ENCODE measurements at regions not wholly inside any gene's neighbourhood (a gene's known extent, or its start where the extent isn't known, plus 50 kb on each side); places are given as distances from the start of the nearest gene placed in this dataset.
"Not testable (repeated sequence)": the region's sequence is repeated elsewhere in the genome, so short reads cannot be mapped to it uniquely, and the experiment has no call there.

DNA sequence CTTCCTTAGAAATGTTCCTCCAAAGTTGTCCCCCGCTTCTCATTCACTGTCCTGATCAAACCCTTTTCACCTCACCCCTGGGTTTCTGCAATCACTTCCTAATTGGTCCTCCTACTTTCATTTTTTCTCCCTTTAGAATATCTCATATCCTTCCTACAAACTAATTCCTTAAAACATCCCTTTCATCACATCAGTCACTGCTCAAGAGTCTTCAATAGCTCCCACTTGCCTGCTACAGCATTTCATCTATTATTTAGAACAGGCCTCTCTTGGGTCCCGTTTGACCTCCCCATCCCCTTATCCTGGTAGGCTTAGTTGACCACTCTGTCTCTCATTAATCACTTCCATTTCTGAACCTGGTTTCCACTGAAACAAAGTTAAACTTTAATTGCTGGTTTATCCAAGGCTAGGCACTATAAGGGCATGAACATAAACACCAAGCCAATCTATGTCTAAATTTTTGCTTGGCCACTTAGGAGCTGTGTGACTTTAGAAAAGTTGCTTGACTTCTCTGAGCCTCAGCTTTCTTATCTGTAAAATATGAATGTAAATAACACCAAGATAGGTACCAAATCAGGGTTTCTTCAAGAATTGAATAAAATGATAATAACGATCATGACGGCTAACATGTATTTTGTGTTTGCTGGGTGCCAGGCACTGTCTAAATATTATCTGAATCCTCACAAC lies 202.1 kb upstream of the WWC1 start:
- Histone ChIP-seq H3K36me3 (ENCODE audit: control insufficient read depth in 2 of 2, insufficient read depth in 2 of 2, low read length in 2 of 2) (no peaks in the 10 kb centered on the region), H3K4me1 (ENCODE audit: control insufficient read depth in 2 of 2, insufficient read depth in 2 of 2, low read length in 2 of 2) (peaks cover 0 to 15% of the 10 kb centered on the region in 2 donors), H3K27me3 (ENCODE audit: control insufficient read depth in 2 of 2, insufficient read depth in 2 of 2, low read length in 2 of 2) (no peaks in the 10 kb centered on the region), H3K9me3 (ENCODE audit: control insufficient read depth in 2 of 2, low read length in 2 of 2) (no peaks in the 10 kb centered on the region), H3K4me3 (ENCODE audit: low read length in 2 of 2) (no peak overlapping the region), H3K9ac (ENCODE audit: low read depth in 1 of 2, low read length in 2 of 2) (no peak overlapping the region), H3K27ac (ENCODE audit: low read depth in 2 of 2, low read length in 2 of 2) (no peak overlapping the region)

DNA sequence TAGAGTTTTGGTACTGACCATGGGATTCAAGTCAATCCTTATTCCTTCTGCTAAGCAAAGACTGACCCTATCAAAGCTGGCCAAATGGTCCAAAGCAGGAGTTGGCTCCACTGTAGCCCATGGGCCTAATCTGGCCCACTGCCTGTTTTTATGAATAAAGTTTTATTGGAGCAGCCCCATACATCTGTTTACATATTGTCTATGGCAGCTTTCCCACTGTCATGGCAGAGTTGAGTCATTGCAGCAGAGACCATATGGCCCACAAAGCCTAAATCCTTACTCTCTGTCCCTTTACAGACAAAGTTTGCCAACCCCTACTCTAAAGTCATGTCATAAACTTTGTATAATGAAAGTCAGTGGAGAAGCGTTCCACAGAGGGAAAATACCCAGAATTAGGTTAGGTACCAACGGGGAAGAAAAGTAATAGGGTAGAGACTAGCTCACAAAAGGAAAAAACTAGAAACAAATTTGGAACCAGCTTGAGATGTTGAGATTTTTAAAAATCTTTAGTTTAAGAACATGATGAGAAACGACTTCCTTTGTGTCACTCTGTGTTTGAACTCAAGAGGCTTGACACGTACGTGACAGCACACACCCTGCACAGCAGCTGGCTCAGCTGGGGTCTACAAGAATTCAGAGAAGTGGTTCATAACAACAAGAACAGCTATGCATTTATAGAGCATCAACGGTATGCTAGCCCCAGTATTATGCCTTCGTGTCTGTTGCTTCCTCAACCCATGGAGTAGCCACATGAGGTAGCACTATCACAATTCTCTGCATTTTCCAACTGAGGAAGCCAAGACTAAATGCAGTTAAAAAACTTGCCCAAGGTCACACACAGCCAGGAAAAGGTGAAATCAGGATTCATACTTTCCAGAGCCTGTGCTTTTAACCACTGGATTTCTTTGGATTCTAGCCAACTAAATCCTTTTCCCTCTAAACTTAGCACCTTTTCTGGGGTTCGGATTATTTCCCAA lies 198.9 kb upstream of the WWC1 start:
- Histone ChIP-seq H3K36me3 (ENCODE audit: control insufficient read depth in 2 of 2, insufficient read depth in 2 of 2, low read length in 2 of 2) (no peaks in the 10 kb centered on the region), H3K4me1 (ENCODE audit: control insufficient read depth in 2 of 2, insufficient read depth in 2 of 2, low read length in 2 of 2) (no peaks in the 10 kb centered on the region), H3K4me3 (ENCODE audit: low read length in 2 of 2) (no peak overlapping the region), H3K27me3 (ENCODE audit: control insufficient read depth in 2 of 2, insufficient read depth in 2 of 2, low read length in 2 of 2) (no peaks in the 10 kb centered on the region), H3K9me3 (ENCODE audit: control insufficient read depth in 2 of 2, low read length in 2 of 2) (no peaks in the 10 kb centered on the region), H3K27ac (ENCODE audit: low read depth in 2 of 2, low read length in 2 of 2) (no peak overlapping the region), H3K9ac (ENCODE audit: low read depth in 1 of 2, low read length in 2 of 2) (no peak overlapping the region)

GRCh38 chr5:168093200-168093910 lies 198.1 kb upstream of the WWC1 start:
- no peaks in the 10 kb centered on the region for H3K27me3 ChIP-seq (ENCODE audit: control insufficient read depth in 2 of 2, insufficient read depth in 2 of 2, low read length in 2 of 2)
- H3K4me1 ChIP-seq (ENCODE audit: control insufficient read depth in 2 of 2, insufficient read depth in 2 of 2, low read length in 2 of 2), result peaks cover 0 to 5% of the 10 kb centered on the region in 2 donors
- H3K36me3 ChIP-seq (ENCODE audit: control insufficient read depth in 2 of 2, insufficient read depth in 2 of 2, low read length in 2 of 2), result no peaks in the 10 kb centered on the region
- no peak overlapping the region for H3K4me3 ChIP-seq (ENCODE audit: low read length in 2 of 2)
- no peaks in the 10 kb centered on the region for H3K9me3 ChIP-seq (ENCODE audit: control insufficient read depth in 2 of 2, low read length in 2 of 2)
- H3K27ac ChIP-seq (ENCODE audit: low read depth in 2 of 2, low read length in 2 of 2), result no peak overlapping the region
- no peak overlapping the region for H3K9ac ChIP-seq (ENCODE audit: low read depth in 1 of 2, low read length in 2 of 2)

GRCh38 chr5:168096525-168096924 lies 194.9 kb upstream of the WWC1 start:
- no peaks in the 10 kb centered on the region for H3K9me3 ChIP-seq (ENCODE audit: control insufficient read depth in 2 of 2, low read length in 2 of 2)
- H3K4me3 ChIP-seq (ENCODE audit: low read length in 2 of 2), result no peak overlapping the region
- peaks cover 0 to 5% of the 10 kb centered on the region in 2 donors for H3K4me1 ChIP-seq (ENCODE audit: control insufficient read depth in 2 of 2, insufficient read depth in 2 of 2, low read length in 2 of 2)
- H3K36me3 ChIP-seq (ENCODE audit: control insufficient read depth in 2 of 2, insufficient read depth in 2 of 2, low read length in 2 of 2), result no peaks in the 10 kb centered on the region
- no peak overlapping the region for H3K27ac ChIP-seq (ENCODE audit: low read depth in 2 of 2, low read length in 2 of 2)
- no peak overlapping the region for H3K9ac ChIP-seq (ENCODE audit: low read depth in 1 of 2, low read length in 2 of 2)
- H3K27me3 ChIP-seq (ENCODE audit: control insufficient read depth in 2 of 2, insufficient read depth in 2 of 2, low read length in 2 of 2), result no peaks in the 10 kb centered on the region

DNA sequence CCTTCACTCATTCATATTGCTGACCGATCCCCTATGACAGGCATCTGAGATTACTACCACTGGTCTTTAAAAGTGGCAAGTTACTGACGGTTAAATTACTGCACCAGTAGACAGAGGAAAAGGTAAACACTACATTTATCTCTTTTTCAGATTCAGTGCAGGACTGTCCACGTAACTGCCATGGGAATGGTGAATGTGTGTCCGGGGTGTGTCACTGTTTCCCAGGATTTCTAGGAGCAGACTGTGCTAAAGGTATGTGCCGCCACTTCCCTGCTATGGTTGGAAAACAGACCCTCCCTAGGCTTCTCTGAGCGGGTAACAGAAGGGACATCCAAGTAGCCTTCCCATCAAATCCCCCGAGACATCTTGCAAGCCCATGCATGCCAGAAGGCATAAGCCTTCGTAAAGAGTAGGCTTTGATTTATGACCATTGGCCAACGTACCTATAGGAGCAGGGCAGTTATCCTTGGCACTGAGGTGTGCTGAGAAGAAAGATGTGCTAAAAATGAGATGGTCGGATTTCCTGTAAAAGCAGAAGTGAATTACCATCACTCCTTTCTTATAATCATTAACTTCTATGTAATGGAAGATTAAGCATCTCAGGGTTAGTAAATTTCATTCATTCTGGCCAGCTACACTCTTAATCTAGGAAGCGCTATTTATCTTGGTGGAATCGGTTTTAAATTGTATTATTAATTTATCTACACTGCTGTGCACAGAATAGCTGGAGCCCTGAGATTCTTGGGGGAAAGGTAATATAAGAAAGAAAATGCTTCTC lies 193.4 kb upstream of the WWC1 start:
- Histone ChIP-seq H3K27ac (ENCODE audit: low read depth in 2 of 2, low read length in 2 of 2) (no peak overlapping the region), H3K4me3 (ENCODE audit: low read length in 2 of 2) (no peak overlapping the region), H3K9me3 (ENCODE audit: control insufficient read depth in 2 of 2, low read length in 2 of 2) (no peaks in the 10 kb centered on the region), H3K9ac (ENCODE audit: low read depth in 1 of 2, low read length in 2 of 2) (no peak overlapping the region), H3K4me1 (ENCODE audit: control insufficient read depth in 2 of 2, insufficient read depth in 2 of 2, low read length in 2 of 2) (peaks cover 0 to 5% of the 10 kb centered on the region in 2 donors), H3K36me3 (ENCODE audit: control insufficient read depth in 2 of 2, insufficient read depth in 2 of 2, low read length in 2 of 2) (no peaks in the 10 kb centered on the region), H3K27me3 (ENCODE audit: control insufficient read depth in 2 of 2, insufficient read depth in 2 of 2, low read length in 2 of 2) (no peaks in the 10 kb centered on the region)

DNA sequence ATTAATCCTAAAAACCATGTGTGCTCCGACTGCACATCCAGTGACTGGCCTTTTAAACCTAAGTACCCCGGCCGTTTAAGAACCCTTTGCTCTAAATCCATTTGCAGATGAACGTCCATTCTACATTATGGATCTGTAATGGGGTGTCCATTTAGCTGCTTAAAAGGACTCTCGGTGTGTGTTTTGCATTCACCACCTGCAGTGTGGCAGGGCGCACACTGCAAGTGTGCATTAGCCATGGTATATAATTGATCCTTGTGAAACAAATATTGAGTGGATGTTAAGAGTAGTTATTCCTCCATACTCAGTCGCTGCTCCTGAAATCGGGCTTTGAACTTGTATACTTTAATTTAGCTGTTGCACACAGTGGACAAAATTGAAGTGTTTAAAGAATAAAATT lies 190.1 kb upstream of the WWC1 start:
- Histone ChIP-seq H3K27me3 (ENCODE audit: control insufficient read depth in 2 of 2, insufficient read depth in 2 of 2, low read length in 2 of 2) (no peaks in the 10 kb centered on the region), H3K4me3 (ENCODE audit: low read length in 2 of 2) (no peak overlapping the region), H3K4me1 (ENCODE audit: control insufficient read depth in 2 of 2, insufficient read depth in 2 of 2, low read length in 2 of 2) (peaks cover 10 to 26% of the 10 kb centered on the region in 2 donors), H3K36me3 (ENCODE audit: control insufficient read depth in 2 of 2, insufficient read depth in 2 of 2, low read length in 2 of 2) (no peaks in the 10 kb centered on the region), H3K9me3 (ENCODE audit: control insufficient read depth in 2 of 2, low read length in 2 of 2) (no peaks in the 10 kb centered on the region), H3K9ac (ENCODE audit: low read depth in 1 of 2, low read length in 2 of 2) (no peak overlapping the region), H3K27ac (ENCODE audit: low read depth in 2 of 2, low read length in 2 of 2) (no peak overlapping the region)

DNA sequence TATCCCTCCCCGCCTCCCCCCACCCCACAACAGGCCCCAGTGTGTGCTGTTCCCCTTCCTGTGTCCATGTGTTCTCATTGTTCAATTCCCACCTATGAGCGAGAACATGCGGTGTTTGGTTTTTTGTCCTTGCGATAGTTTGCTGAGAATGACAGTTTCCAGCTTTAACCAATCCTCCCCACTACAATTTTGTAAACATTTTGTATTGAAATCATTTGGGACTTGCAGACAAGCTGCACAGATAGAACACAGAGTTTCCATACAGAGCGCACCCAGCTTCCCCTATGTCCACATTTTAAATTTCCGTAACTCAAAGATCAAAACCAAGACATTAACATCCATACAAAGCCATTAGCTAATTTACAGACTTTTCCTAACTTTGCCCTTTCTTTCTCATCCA lies 188.4 kb upstream of the WWC1 start:
- H3K9ac ChIP-seq (ENCODE audit: low read depth in 1 of 2, low read length in 2 of 2); H3K4me3 ChIP-seq (ENCODE audit: low read length in 2 of 2); H3K27me3 ChIP-seq (ENCODE audit: control insufficient read depth in 2 of 2, insufficient read depth in 2 of 2, low read length in 2 of 2); H3K9me3 ChIP-seq (ENCODE audit: control insufficient read depth in 2 of 2, low read length in 2 of 2); H3K36me3 ChIP-seq (ENCODE audit: control insufficient read depth in 2 of 2, insufficient read depth in 2 of 2, low read length in 2 of 2); H3K27ac ChIP-seq (ENCODE audit: low read depth in 2 of 2, low read length in 2 of 2): not testable (repeated sequence)
- H3K4me1 ChIP-seq (ENCODE audit: control insufficient read depth in 2 of 2, insufficient read depth in 2 of 2, low read length in 2 of 2), result peaks cover 10 to 23% of the 10 kb centered on the region in 2 donors

- H3K4me3 ChIP-seq (ENCODE audit: low read length in 2 of 2), result peak overlapping the region; percentile 34 to 49
- H3K9me3 ChIP-seq (ENCODE audit: control insufficient read depth in 2 of 2, low read length in 2 of 2), result no peaks in the 10 kb centered on the region
- H3K36me3 ChIP-seq (ENCODE audit: control insufficient read depth in 2 of 2, insufficient read depth in 2 of 2, low read length in 2 of 2), result no peaks in the 10 kb centered on the region
- H3K4me1 ChIP-seq (ENCODE audit: control insufficient read depth in 2 of 2, insufficient read depth in 2 of 2, low read length in 2 of 2), result peaks cover 10 to 21% of the 10 kb centered on the region in 2 donors
- H3K27ac ChIP-seq (ENCODE audit: low read depth in 2 of 2, low read length in 2 of 2), result peak overlapping the region in 1 of 2 donors; percentile 39
- H3K9ac ChIP-seq (ENCODE audit: low read depth in 1 of 2, low read length in 2 of 2), result no peak overlapping the region
- no peaks in the 10 kb centered on the region for H3K27me3 ChIP-seq (ENCODE audit: control insufficient read depth in 2 of 2, insufficient read depth in 2 of 2, low read length in 2 of 2)
Observed at GRCh38 chr5:168104350-168104749, 187.1 kb upstream of the WWC1 start.

GRCh38 chr5:168104811-168105481 lies 186.5 kb upstream of the WWC1 start:
- Histone ChIP-seq H3K4me3 (ENCODE audit: low read length in 2 of 2) (peak overlapping the region in 1 of 2 donors; percentile 49), H3K36me3 (ENCODE audit: control insufficient read depth in 2 of 2, insufficient read depth in 2 of 2, low read length in 2 of 2) (no peaks in the 10 kb centered on the region), H3K27me3 (ENCODE audit: control insufficient read depth in 2 of 2, insufficient read depth in 2 of 2, low read length in 2 of 2) (no peaks in the 10 kb centered on the region), H3K9ac (ENCODE audit: low read depth in 1 of 2, low read length in 2 of 2) (peak overlapping the region in 1 of 2 donors; percentile 17), H3K27ac (ENCODE audit: low read depth in 2 of 2, low read length in 2 of 2) (peak overlapping the region; percentile 62 to 78), H3K9me3 (ENCODE audit: control insufficient read depth in 2 of 2, low read length in 2 of 2) (no peaks in the 10 kb centered on the region), H3K4me1 (ENCODE audit: control insufficient read depth in 2 of 2, insufficient read depth in 2 of 2, low read length in 2 of 2) (peaks cover 10 to 21% of the 10 kb centered on the region in 2 donors)

Data from mucosa of rectum (tissue), 2 donors.